GM21723 (cell line): ENCODE measurements at regions not wholly inside any gene's neighbourhood (a gene's known extent, or its start where the extent isn't known, plus 50 kb on each side); places are given as distances from the start of the nearest gene placed in this dataset.

Experiments used
- ATAC-seq: cut with Tn5 transposase; IDR thresholded peaks from one replicate; pipeline ENCODE4 v1.9.1; 2021; ENCODE audit warnings: mild to moderate bottlenecking, moderate library complexity; ENCODE audit not compliant: unreplicated experiment

DNA sequence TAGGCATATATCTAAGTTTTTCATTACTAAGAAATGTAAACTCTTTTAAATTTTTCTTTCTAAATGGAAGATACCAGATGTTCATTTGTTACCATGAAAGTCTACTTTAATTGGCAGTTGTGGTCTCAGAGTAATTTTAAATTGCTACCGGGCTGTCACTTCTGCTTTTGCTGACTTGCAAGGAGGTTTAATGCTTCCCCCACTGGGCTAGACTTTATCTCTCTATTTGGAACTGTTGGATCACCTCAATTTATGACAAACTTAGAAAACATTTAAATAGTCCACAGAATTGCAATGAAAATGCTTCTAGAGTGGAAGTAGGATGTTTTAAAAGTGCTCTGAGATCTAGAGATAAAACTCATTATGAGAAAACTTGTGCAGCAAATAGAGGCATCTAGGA lies 479.8 kb upstream of the GOT2 start:
- no peak for ATAC-seq

DNA sequence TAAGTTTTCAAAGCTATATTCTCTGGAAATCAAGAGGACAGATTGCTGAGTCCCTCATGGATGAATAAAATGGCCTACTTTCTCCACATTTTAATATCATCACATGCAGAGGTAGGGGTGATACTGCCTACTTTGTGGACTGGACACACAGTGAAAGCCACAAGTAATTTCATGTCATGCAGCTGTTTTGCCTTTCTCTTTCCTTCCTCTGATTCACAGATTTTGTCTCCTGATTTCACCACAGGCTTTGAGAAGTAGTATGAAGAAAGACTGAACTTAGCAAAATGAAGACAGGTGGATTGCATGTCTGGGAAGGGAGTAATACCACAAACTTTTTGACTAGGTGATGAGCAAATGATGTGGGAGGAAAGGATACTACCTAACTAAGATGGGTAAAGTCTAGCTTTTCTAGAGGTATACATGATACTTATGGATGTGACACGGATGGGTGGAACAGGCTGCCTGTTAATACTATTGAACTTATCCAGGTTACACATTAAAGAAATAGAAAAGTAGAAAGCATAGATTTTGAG lies 478.4 kb upstream of the GOT2 start:
- ATAC-seq: no peak

DNA sequence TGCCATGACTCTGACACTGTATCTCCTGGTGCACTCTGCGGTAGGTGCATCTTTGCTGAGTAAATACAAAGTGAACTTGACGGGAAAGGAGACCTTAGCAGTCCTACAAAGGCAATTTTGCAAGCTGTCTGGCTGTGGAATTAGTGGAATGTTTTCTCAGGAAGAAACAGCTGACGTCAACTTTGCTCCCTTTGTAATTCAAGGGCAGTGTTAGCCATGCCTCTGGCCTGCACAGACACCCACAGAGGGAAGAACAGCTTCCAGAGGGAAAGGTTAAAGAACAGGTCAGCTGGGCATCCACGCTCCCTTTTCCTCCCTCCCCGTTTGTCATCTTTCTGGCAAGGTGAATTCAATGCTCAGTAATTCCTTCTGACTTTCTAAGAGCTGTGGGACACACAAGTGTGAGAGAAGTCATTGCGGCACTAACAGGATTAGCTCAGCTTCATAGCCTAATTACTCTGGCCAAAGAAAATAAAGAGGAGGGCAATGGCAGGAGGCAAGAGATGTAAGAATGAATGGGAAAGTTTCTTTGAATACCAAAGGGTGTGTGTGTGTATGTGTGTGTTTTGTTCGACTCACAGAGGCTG lies 476.9 kb upstream of the GOT2 start:
- ATAC-seq: no peak

- no peak for ATAC-seq
Measured at GRCh38 chr16:59205403-59205802, 471.3 kb upstream of the GOT2 start.

- ATAC-seq: no peak
Measured at GRCh38 chr16:59204589-59204988, 470.5 kb upstream of the GOT2 start.

GRCh38 chr16:59202233-59202862 lies 468.2 kb upstream of the GOT2 start:
- ATAC-seq: no peak

GRCh38 chr16:59201821-59202220 lies 467.7 kb upstream of the GOT2 start:
- ATAC-seq: no peak

GRCh38 chr16:59201160-59201559 lies 467.0 kb upstream of the GOT2 start:
- ATAC-seq: no peak

GRCh38 chr16:59198487-59198886 lies 464.4 kb upstream of the GOT2 start:
- ATAC-seq: no peak

DNA sequence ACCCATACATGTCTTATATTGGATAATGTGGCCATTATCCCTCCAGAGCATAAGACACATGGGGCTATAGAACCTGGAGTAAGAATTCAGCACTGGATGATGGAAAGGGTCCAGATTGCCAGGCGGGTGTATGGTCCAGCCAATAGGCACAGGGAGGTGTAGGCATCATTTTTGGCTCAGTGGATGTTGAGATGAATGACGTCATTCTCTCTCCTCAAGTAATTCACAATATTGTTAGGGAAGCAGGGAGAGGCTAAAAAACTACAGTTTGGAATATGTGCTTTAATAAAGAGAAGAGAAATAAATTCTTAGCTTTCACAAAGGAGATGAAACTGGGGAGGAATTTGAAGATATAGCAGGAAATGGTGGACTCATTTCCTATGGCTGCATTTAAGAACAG lies 461.1 kb upstream of the GOT2 start:
- no peak for ATAC-seq

DNA sequence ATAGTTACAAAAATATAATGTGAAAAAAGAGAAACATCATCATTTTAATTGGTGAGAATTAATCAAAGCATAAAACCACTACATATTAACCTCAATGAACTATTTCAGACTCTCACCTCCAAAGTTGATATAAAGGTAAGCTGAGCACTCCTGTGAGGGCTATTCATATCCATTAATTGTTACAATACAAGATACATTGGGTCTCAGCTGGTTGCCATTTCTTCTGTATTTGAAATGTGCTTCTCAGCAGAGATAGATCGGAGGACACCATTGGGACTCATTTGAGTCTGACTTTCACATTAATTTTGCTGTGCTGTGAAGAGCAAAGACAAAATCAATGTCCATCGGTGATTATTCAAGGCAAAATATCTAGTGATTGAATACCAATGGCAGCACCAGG lies 459.5 kb upstream of the GOT2 start:
- ATAC-seq: no peak

- ATAC-seq: no peak
Measured at GRCh38 chr16:59192551-59193199, 458.6 kb upstream of the GOT2 start.

DNA sequence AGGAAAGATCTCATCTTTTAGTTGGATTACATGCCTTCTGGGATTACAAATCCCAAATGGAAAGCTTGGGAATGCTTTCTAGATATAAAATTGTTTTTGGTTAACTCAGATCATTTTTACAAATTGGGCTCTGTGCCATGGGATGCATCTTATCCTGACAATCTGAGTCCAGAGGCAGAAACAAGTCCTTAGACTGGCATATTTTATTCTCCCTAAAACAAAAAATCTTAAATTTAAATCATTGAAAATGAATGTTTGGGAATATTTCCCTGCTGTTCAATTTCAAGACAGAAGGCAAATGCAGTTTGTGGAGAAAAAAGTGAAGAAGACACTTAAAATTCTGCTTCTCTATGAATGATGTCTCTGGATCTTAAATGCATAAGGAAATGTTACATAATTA lies 456.6 kb upstream of the GOT2 start:
- no peak for ATAC-seq

GRCh38 chr16:59188029-59188428 lies 453.9 kb upstream of the GOT2 start:
- ATAC-seq: no peak

GRCh38 chr16:59181821-59182420 lies 447.8 kb upstream of the GOT2 start:
- ATAC-seq: no peak

DNA sequence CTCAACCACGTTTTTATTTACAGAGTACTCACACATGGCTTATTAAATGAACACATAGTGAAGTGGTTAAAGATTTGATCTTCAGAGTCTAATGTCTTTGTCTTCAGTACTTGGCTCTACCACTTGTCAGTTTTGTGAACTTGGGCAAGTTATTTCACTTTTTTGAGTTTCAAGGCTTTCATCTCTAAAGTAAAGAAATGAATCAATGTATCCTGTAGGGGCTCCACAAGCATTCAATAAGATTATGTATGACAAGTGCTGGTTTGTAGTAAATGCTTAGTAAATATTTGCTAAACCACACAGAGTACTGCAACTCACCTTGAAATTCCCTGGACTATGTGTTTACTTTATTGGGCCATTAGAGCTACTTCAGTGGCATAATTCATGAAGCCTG lies 446.0 kb upstream of the GOT2 start:
- ATAC-seq: no peak

DNA sequence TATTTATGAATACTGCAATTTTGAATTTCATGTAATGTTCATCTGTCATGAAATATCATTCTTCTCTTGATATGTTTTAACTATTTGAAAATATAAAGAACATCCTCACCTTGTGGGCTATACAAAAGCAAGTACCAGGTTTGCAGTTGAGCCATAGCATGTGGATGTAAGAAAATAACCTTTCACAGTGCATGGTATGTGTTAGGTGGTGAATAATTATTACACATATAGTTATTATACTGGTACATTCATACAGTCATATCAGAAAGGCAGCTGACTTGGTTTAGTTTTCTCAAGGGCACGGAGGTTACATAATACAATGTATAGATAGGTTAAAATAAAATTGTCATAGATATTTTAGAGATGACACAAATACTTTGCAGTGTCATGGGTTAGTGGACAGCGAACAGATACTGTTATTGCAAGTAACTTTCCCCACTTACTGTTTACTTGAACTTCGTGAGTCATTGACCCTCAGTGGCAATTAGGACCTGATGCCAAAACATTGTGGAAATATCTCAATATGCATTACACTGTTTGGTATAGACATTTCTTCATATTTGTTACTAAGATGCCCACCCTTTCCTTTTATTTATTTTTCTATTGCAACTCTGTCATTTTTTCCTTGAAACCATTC lies 445.4 kb upstream of the GOT2 start:
- ATAC-seq: no peak

- ATAC-seq: no peak
Measured at GRCh38 chr16:59173408-59173831, 439.3 kb upstream of the GOT2 start.

DNA sequence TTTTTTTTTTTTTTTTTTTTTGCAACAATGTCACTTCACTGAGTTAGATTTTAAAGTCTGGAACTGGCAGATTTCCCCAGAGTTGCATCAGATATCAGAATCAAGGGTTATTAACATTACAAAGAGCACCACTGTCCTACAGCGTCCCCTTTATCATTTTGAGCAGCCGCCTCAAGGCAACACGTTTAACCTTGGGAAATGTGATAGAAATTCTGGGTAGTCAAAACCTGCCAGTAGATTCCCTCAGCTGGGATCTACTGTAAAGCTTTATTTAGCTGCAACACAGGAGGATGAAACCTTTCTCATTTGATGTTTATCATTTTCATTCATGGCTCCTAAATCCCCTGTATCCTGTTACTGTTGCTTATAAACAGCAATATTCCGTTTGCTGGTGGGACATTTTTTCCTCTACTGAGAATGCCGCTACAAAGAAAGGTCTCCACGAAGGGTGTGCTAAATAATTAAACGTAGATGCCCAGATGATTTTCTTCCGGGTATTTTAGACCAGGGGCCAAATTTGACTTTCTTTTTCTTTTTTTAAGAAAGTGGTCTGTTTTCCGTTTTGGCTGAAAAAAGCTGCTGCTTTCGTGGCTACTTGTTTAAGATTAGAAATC lies 436.1 kb upstream of the GOT2 start:
- ATAC-seq: no peak

DNA sequence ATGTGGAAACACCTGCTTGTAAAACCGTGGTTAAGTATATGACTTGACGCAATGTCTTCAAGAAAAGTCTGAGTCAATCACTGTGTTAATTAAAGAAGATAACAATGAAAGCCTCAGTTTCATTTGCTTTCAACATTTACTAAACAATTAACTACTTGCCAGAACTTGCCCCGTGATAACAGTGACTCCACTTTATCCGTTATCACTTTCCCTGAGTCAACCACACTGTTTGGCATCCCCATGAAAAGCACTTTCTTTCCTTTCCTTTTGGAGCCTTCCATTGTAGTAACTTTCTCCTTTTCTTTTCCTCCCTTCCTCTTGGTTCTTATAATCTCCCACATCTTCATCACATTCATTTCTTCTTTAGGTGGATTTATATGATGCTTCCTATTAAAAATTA lies 435.1 kb upstream of the GOT2 start:
- no peak for ATAC-seq
